HCT116 (cell line): ENCODE measurements at regions not wholly inside any gene's neighbourhood (a gene's known extent, or its start where the extent isn't known, plus 50 kb on each side); places are given as distances from the start of the nearest gene placed in this dataset.
"Not testable (repeated sequence)": the region's sequence is repeated elsewhere in the genome, so short reads cannot be mapped to it uniquely, and the experiment has no call there.

Experiments
- ATAC-seq: fragments of 200-7000 bp; cut with Tn5 transposase; 2 replicates; pipeline ENCODE4 v1.9.1; 2020; ENCODE audit warnings: mild to moderate bottlenecking, moderate library complexity
- BruUV-seq: library from RNA; stranded (reverse); fragments of 400-500 nt; replicated peaks from 2 replicates; lab custom pipeline; 2021; lab: Mats Ljungman, UMichigan
- CTCF ChIA-PET: fragments of 300-600 bp; sonication (Branson Sonifier 250); formaldehyde crosslinking; loops from one replicate; lab custom pipeline; 2021; ENCODE audit warnings: antibody characterized with exemption; lab: Charles Lee
- POLR2A ChIA-PET: fragments of 300-600, 350-600 bp; sonication (Branson Sonifier 250); formaldehyde crosslinking; loops from one replicate; lab custom pipeline; 2021; ENCODE audit warnings: antibody characterized with exemption; lab: Charles Lee
- RAD21 ChIA-PET, 2 experiments: fragments of 300-600 bp; sonication (Branson Sonifier 250); formaldehyde crosslinking; loops; one replicate each; lab custom pipeline; 2023; ENCODE audit warnings: low total read pairs in 2 of 2; ENCODE audit not compliant: uncharacterized antibody in 2 of 2, unreplicated experiment in 2 of 2, low non-redundant PET in 1 of 2; lab: Charles Lee
- DNase-seq: peaks from one replicate; pipeline ENCODE4 v3.0.0-alpha.2; 2010; ENCODE audit warnings: low read depth, low spot score
- H2AFZ ChIP-seq: fragments of 200-600 bp; shearing (Covaris generic), sonication (generic); 2 replicates; pipeline ENCODE4 v1.6.1; 2017; ENCODE audit warnings: low read depth, mixed run types, mixed read lengths, antibody characterized with exemption, low read length; ENCODE audit not compliant: poor library complexity, severe bottlenecking
- H3K27ac ChIP-seq: 2 replicates; pipeline ENCODE4 v1.5.1; 2012; ENCODE audit warnings: low read depth, low read length
- H3K27me3 ChIP-seq: fragments of 200-600 bp; sonication (generic); 2 replicates; pipeline ENCODE4 v1.6.1; 2016; ENCODE audit warnings: mixed run types, low read length, mixed read lengths; ENCODE audit not compliant: insufficient read depth
- H3K36me3 ChIP-seq, 2 experiments: fragments of 200-500 bp in 1 of 2; fragments of 200-600 bp in 1 of 2; sonication (Bioruptor generic) in 1 of 2; sonication (generic) in 1 of 2; 2 replicates each; pipeline versions ENCODE4 v1.5.1 to v1.6.1; 2014 to 2016; ENCODE audit warnings: low read length in 2 of 2, inconsistent platforms in 1 of 2, mixed read lengths in 1 of 2, mixed run types in 1 of 2; ENCODE audit not compliant: insufficient read depth in 2 of 2, control insufficient read depth in 1 of 2
- H3K4me1 ChIP-seq, 2 experiments: fragments of 200-600 bp in 1 of 2; sonication (generic) in 1 of 2; 2 replicates each; pipeline versions ENCODE4 v1.5.1 to v1.6.1; 2012 to 2017; ENCODE audit warnings: low read length in 2 of 2, inconsistent platforms in 1 of 2, mild to moderate bottlenecking in 1 of 2, mixed read lengths in 1 of 2, mixed run types in 1 of 2, moderate library complexity in 1 of 2; ENCODE audit not compliant: insufficient read depth in 2 of 2, control insufficient read depth in 1 of 2
- H3K4me2 ChIP-seq: fragments of 200-600 bp; sonication (generic); 2 replicates; pipeline ENCODE4 v1.6.1; 2017; ENCODE audit warnings: mixed run types, low read length, mixed read lengths
- H3K4me3 ChIP-seq, 2 experiments: fragments of 200-600 bp in 1 of 2; sonication (generic) in 1 of 2; replicated peaks in 1 of 2; 2 replicates each; pipeline ENCODE4 v1.5.1; 2011 to 2016; ENCODE audit warnings: low read length in 2 of 2, control low read depth in 1 of 2, low read depth in 1 of 2, mild to moderate bottlenecking in 1 of 2, mixed read lengths in 1 of 2, mixed run types in 1 of 2
- H3K79me2 ChIP-seq: fragments of 200-600 bp; sonication (generic); 2 replicates; pipeline ENCODE4 v1.6.1; 2017; ENCODE audit warnings: mild to moderate bottlenecking, mixed run types, low read length, moderate library complexity, mixed read lengths; ENCODE audit not compliant: insufficient read depth
- H3K9ac ChIP-seq: fragments of 200-600 bp; sonication (generic); 2 replicates; pipeline ENCODE4 v1.6.1; 2016; ENCODE audit warnings: low read length, mixed read lengths
- H3K9me2 ChIP-seq: fragments of 200-600 bp; sonication (generic), shearing (Covaris generic); 2 replicates; pipeline ENCODE4 v1.6.1; 2017; ENCODE audit warnings: mixed run types, mild to moderate bottlenecking, moderate library complexity; ENCODE audit not compliant: insufficient read depth
- H3K9me3 ChIP-seq, 2 experiments: fragments of 200-500 bp in 1 of 2; fragments of 200-600 bp in 1 of 2; sonication (Bioruptor generic) in 1 of 2; sonication (generic) in 1 of 2; 2 replicates each; pipeline ENCODE4 v1.6.1; 2014 to 2017; ENCODE audit warnings: low read length in 2 of 2, mixed read lengths in 2 of 2, inconsistent platforms in 1 of 2, low read depth in 1 of 2, mild to moderate bottlenecking in 1 of 2, mixed run types in 1 of 2, moderate library complexity in 1 of 2; ENCODE audit not compliant: control insufficient read depth in 1 of 2, insufficient read depth in 1 of 2
- H4K20me1 ChIP-seq: fragments of 200-600 bp; sonication (generic), shearing (Covaris generic); 2 replicates; pipeline ENCODE4 v1.6.1; 2017; ENCODE audit warnings: mixed run types, mild to moderate bottlenecking, moderate library complexity; ENCODE audit not compliant: insufficient read depth
- ELF1 ChIP-seq: IDR thresholded peaks from 2 replicates; pipeline ENCODE4 v1.6.1; 2012; ENCODE audit warnings: low read depth, borderline replicate concordance
- EZH2phosphoT487 ChIP-seq: fragments of 200-600 bp; IDR thresholded peaks from 2 replicates; pipeline ENCODE4 v1.6.1; 2018; ENCODE audit warnings: antibody characterized with exemption, borderline replicate concordance
- MAX ChIP-seq: IDR thresholded peaks from 2 replicates; pipeline ENCODE4 v1.6.1; 2012
- YY1 ChIP-seq: IDR thresholded peaks from 2 replicates; pipeline ENCODE4 v1.6.1; 2011; ENCODE audit warnings: low read length, low read depth, moderate library complexity, mild to moderate bottlenecking; ENCODE audit not compliant: insufficient replicate concordance; ENCODE audit errors: extremely low read depth
- intact Hi-C: fragments of 100-400 bp; cut with micrococcal nuclease; formaldehyde crosslinking; loops from 2 replicates; pipeline ENCODE4 v1.10.0; 2022

DNA sequence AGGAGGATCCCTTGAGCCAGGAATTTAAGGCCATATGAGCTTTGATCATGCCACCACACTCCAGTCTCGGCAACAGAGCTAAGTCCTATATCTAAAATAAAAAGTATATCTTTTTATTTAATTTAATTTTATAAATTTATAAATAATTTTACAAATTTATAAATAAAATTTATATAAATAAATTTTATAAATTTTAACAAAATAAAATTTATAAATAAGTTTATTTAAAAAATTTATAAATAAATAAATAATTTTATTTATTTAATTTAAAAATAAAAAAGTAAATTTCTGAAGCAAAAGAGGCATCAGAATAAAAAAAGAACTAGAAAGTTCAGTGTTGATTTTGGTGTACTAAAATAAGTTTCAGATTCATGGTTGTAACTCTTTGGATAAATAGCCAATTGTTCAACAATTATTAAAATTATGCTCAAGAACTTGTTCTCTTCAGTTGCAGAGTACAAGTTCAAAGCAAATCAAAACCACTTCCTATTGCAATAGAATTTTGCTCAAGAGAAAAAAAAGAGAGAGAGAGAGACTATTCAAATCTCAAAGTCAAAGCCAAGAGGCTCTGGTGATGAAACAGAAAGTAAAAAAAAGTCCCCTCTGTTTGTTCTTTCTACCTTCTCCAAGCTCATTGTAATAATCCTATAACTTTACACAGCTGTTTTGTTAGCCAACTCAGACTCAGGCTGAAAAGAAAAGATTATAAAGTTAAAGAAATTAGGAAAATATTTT lies 547.5 kb upstream of the ADGRB3 start (continued):
- no peak for TF ChIP-seq EZH2phosphoT487

DNA sequence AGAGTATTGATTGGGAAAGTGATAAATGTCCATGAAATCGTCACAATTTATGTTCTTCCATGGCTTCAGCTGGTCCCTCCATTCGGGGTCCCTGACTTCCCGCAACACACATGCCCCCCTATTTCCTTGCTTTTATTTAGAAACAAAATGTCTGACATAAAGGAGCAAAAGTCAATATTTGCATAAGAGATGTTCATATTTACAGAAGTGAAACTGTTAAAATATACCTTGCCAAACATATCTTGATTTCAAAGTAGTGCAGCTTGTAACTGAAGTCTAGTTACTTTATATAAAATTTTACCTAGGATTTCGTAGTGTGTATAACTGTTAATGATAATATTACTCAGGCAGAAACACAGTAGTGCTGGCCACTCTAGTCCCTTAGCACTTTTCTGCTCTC lies 548.9 kb upstream of the ADGRB3 start:
- POLR2A ChIA-PET, result no interaction called here

GRCh38 chr6:68085599-68085998 lies 549.5 kb upstream of the ADGRB3 start:
- H3K27ac ChIP-seq, H3K27me3 ChIP-seq, H3K9me2 ChIP-seq, H3K4me3 ChIP-seq, H3K79me2 ChIP-seq, H3K4me2 ChIP-seq, H3K4me1 ChIP-seq, H3K9ac ChIP-seq, ATAC-seq, RAD21 ChIA-PET, H4K20me1 ChIP-seq, DNase-seq, CTCF ChIA-PET, BruUV-seq, intact Hi-C loops, POLR2A ChIA-PET, H3K36me3 ChIP-seq, H2AFZ ChIP-seq: not testable (repeated sequence)
- peaks cover 12 to 18% of the 10 kb centered on the region in 2 experiments; a peak in 2 of 4 replicates for H3K9me3 ChIP-seq

More for the DNA sequence above, 548.9 kb upstream of the ADGRB3 start:
- intact Hi-C loops, result no loop called here
- CTCF ChIA-PET, result no interaction called here
- BruUV-seq, result no TSS peak
- DNase-seq (no peak), ATAC-seq (no peak)
- Histone ChIP-seq H3K27ac (no peak overlapping the region), H3K79me2 (no peaks in the 10 kb centered on the region), H3K36me3 (no peaks in the 10 kb centered on the region), H3K4me3 (no peak overlapping the region), H4K20me1 (no peaks in the 10 kb centered on the region), H3K9me3 (peaks cover 10 to 14% of the 10 kb centered on the region in 2 experiments; a peak in 2 of 4 replicates)
- TF ChIP-seq ELF1 (no peak), YY1 (no peak), MAX (no peak)
- TF ChIP-seq, all 23 proteins: peak for 0
- H3K9me2 ChIP-seq, result no peaks in the 10 kb centered on the region
- no peak overlapping the region for H3K4me2 ChIP-seq
- no peaks in the 10 kb centered on the region for H3K4me1 ChIP-seq
- H2AFZ ChIP-seq, result no peak overlapping the region
- no peak overlapping the region for H3K9ac ChIP-seq
- RAD21 ChIA-PET, result no interaction called here
- no peaks in the 10 kb centered on the region for H3K27me3 ChIP-seq
